Brain microvascular endothelial cell (primary cell): ENCODE measurements at regions not wholly inside any gene's neighbourhood (a gene's known extent, or its start where the extent isn't known, plus 50 kb on each side); places are given as distances from the start of the nearest gene placed in this dataset.

Experiments
- DNase-seq: peaks from one replicate; pipeline ENCODE4 v3.0.0-alpha.2; 2020
- H3K27ac ChIP-seq: fragments of 250-450 bp; sonication (Bioruptor Pico); 2 replicates; pipeline ENCODE4 v1.5.1; 2020; ENCODE audit warnings: mild to moderate bottlenecking, moderate library complexity
- H3K27me3 ChIP-seq: fragments of 250-450 bp; sonication (Bioruptor Pico); replicated peaks from 2 replicates; pipeline ENCODE4 v1.5.1; 2020; ENCODE audit warnings: mild to moderate bottlenecking
- H3K36me3 ChIP-seq: fragments of 250-450 bp; sonication (Bioruptor Pico); replicated peaks from 2 replicates; pipeline ENCODE4 v1.5.1; 2020; ENCODE audit warnings: mild to moderate bottlenecking
- H3K4me3 ChIP-seq: 2 replicates; pipeline ENCODE4 v1.5.1; 2011; ENCODE audit warnings: low read depth, mild to moderate bottlenecking, control low read depth, low read length, moderate library complexity
- in situ Hi-C: cut with HindIII; loops from 2 replicates; pipeline ENCODE4 v1.10.0; 2017; ENCODE audit warnings: low sequenced_read_pairs, low pct_ligation_motif_present
- TF ChIP-seq, protein P1 (sequence below): IDR thresholded peaks from 2 replicates; pipeline ENCODE4 v1.5.1; 2011; ENCODE audit warnings: low read depth, mild to moderate bottlenecking, moderate library complexity, low read length, control low read depth, inconsistent platforms; ENCODE audit errors: missing control alignments

DNA sequence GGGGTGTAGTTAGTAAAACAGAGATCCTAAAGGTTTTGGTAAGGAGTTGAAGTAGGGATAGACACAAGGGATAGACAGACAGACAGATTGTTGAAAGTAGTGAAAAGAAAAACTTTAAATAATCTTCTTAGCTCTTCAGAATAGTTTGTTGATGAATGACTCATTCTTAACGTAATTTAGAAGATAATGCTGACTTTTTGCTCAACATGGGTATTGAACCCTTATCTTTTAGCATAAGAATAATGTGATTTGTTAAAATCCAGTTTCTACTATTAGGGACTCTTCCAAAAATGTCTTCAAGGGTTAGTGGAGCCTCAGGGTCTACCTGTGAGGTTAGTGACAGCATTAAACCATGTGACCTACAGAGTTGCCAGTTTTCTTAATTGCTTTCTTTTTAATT, 411.2 kb downstream of the ETV1 start:
- H3K4me3 ChIP-seq = no peak overlapping the region
- no peaks in the 10 kb centered on the region for H3K36me3 ChIP-seq
- TF ChIP-seq, protein P1, sequence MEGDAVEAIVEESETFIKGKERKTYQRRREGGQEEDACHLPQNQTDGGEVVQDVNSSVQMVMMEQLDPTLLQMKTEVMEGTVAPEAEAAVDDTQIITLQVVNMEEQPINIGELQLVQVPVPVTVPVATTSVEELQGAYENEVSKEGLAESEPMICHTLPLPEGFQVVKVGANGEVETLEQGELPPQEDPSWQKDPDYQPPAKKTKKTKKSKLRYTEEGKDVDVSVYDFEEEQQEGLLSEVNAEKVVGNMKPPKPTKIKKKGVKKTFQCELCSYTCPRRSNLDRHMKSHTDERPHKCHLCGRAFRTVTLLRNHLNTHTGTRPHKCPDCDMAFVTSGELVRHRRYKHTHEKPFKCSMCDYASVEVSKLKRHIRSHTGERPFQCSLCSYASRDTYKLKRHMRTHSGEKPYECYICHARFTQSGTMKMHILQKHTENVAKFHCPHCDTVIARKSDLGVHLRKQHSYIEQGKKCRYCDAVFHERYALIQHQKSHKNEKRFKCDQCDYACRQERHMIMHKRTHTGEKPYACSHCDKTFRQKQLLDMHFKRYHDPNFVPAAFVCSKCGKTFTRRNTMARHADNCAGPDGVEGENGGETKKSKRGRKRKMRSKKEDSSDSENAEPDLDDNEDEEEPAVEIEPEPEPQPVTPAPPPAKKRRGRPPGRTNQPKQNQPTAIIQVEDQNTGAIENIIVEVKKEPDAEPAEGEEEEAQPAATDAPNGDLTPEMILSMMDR = no peak
- H3K27me3 ChIP-seq = no peaks in the 10 kb centered on the region
- in situ Hi-C loops = no loop called here
- DNase-seq = no peak
- no peak overlapping the region for H3K27ac ChIP-seq

DNA sequence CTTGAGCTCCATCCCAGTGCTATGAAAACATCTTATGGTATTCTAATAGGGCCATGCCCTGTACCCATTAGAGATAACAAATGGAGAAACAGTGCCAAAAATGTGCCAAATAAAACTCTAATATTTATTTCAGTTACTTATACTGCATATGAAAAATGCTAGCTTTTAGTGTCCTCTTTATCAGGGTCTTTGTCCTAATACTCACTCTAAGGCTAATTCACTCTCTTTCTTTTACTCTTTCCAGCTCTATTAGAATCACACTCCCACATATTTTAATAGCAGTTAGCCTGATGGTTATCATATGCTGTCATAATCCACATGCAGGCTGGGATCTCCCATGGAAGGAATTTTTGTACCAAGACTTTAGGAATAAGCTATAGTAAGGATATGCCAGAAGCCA, 408.4 kb downstream of the ETV1 start:
- no peak overlapping the region for H3K4me3 ChIP-seq
- no peaks in the 10 kb centered on the region for H3K36me3 ChIP-seq
- H3K27me3 ChIP-seq = no peaks in the 10 kb centered on the region
- TF ChIP-seq, protein P1 = no peak
- no peak overlapping the region for H3K27ac ChIP-seq
- in situ Hi-C loops = no loop called here
- DNase-seq = no peak

GRCh38 chr7:13593854-13594253, 395.6 kb downstream of the ETV1 start:
- Histone ChIP-seq H3K27me3 (no peaks in the 10 kb centered on the region), H3K27ac (no peak overlapping the region), H3K4me3 (no peak overlapping the region), H3K36me3 (no peaks in the 10 kb centered on the region)
- TF ChIP-seq, protein P1 = no peak
- in situ Hi-C loops = no loop called here
- no peak for DNase-seq

GRCh38 chr7:13602036-13602435, 387.4 kb downstream of the ETV1 start:
- no peak overlapping the region for H3K4me3 ChIP-seq
- no peaks in the 10 kb centered on the region for H3K36me3 ChIP-seq
- in situ Hi-C loops = no loop called here
- TF ChIP-seq, protein P1 = no peak
- no peaks in the 10 kb centered on the region for H3K27me3 ChIP-seq
- DNase-seq = no peak
- no peak overlapping the region for H3K27ac ChIP-seq

- TF ChIP-seq, protein P1 = no peak
- H3K27me3 ChIP-seq = no peaks in the 10 kb centered on the region
- in situ Hi-C loops = no loop called here
- H3K36me3 ChIP-seq = no peaks in the 10 kb centered on the region
- H3K27ac ChIP-seq = no peak overlapping the region
- no peak for DNase-seq
- no peak overlapping the region for H3K4me3 ChIP-seq
Observed at GRCh38 chr7:13603016-13603415, 386.4 kb downstream of the ETV1 start.

DNA sequence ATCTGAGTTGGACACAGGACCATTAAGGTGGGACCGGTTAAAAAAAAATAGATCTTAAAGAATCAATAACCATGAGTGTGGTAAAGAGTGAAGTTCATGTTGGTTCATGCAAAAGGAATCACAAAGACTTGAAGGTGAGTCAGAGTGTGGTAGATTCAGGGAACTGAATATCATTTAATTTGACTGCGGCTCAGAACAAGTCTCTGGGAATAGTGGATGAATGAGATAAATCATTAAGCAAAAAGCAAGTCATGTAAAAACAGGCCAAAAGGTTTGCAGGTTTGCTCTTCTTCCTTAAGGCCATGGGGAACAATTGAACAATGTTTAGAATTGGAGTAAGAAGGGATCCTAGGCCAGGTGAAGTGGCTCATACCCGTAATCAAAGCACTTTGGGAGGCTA, 385.8 kb downstream of the ETV1 start:
- in situ Hi-C loops = no loop called here
- TF ChIP-seq, protein P1 = no peak
- no peaks in the 10 kb centered on the region for H3K36me3 ChIP-seq
- no peak overlapping the region for H3K4me3 ChIP-seq
- no peak overlapping the region for H3K27ac ChIP-seq
- H3K27me3 ChIP-seq = no peaks in the 10 kb centered on the region
- no peak for DNase-seq
